ENCODE measurements at regions not wholly inside any gene's neighbourhood (a gene's known extent, or its start where the extent isn't known, plus 50 kb on each side); places are given as distances from the start of the nearest gene placed in this dataset.
"Not testable (repeated sequence)": the region's sequence is repeated elsewhere in the genome, so short reads cannot be mapped to it uniquely, and the experiment has no call there.

DNA sequence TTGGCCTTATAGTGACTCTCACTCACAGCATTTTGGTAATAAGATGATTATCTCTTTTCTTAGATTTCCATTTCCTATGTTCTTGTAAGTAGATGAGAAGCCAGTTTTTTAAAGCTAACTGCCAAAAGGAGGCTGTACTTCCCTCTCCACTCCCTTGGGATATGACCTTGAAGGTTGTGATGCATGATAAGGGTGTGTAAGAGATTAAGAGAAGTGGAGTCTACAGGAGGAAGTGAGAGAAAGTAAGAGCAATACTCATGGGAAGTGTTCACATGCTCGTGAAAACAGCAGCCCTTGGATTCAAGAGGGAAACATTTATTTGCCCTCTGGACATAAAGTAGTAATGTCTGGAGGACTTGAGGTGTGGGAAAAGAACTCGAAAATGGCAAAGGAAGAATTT lies 171.5 kb downstream of the EVA1A start:
- H3K9ac ChIP-seq (ENCODE audit: low read length), result no peak overlapping the region
- no peaks in the 10 kb centered on the region for H3K36me3 ChIP-seq (ENCODE audit: control insufficient read depth, insufficient read depth, low read length)
- H3K4me3 ChIP-seq (ENCODE audit: low read depth, low read length), result no peak overlapping the region
- H3K9me3 ChIP-seq (ENCODE audit: control insufficient read depth, insufficient read depth, low read depth, low read length), result peaks cover 12% of the 10 kb centered on the region
- H3K4me1 ChIP-seq (ENCODE audit: control insufficient read depth, insufficient read depth, low read length), result no peaks in the 10 kb centered on the region
- H3K27ac ChIP-seq (ENCODE audit: low read depth, low read length), result no peak overlapping the region
- no peaks in the 10 kb centered on the region for H3K27me3 ChIP-seq (ENCODE audit: control insufficient read depth, insufficient read depth, low read length)

DNA sequence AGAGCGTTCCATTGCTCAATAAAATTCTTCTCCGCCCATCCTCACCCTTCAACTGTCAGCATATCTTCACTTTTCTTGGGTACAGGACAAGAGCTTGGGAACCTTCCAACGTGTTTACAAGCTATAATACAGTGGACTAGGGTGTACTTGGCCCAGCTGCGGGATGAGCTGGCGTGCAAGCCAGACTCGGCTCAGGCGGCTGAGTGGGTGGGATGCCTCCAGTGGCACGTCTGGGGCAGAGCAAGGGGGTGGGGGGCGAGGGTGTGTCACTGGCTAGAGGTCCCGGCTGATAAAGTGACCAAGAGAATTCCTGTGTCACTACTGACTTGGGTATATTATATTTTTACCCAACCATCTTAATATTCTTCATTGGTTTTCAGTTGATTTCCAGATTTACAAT lies 179.7 kb downstream of the EVA1A start:
- Histone ChIP-seq H3K9me3 (ENCODE audit: control insufficient read depth, insufficient read depth, low read depth, low read length) (peaks cover 7% of the 10 kb centered on the region), H3K27me3 (ENCODE audit: control insufficient read depth, insufficient read depth, low read length) (no peaks in the 10 kb centered on the region), H3K4me1 (ENCODE audit: control insufficient read depth, insufficient read depth, low read length) (no peaks in the 10 kb centered on the region), H3K36me3 (ENCODE audit: control insufficient read depth, insufficient read depth, low read length) (no peaks in the 10 kb centered on the region), H3K4me3 (ENCODE audit: low read depth, low read length) (no peak overlapping the region), H3K27ac (ENCODE audit: low read depth, low read length) (no peak overlapping the region), H3K9ac (ENCODE audit: low read length) (no peak overlapping the region)

DNA sequence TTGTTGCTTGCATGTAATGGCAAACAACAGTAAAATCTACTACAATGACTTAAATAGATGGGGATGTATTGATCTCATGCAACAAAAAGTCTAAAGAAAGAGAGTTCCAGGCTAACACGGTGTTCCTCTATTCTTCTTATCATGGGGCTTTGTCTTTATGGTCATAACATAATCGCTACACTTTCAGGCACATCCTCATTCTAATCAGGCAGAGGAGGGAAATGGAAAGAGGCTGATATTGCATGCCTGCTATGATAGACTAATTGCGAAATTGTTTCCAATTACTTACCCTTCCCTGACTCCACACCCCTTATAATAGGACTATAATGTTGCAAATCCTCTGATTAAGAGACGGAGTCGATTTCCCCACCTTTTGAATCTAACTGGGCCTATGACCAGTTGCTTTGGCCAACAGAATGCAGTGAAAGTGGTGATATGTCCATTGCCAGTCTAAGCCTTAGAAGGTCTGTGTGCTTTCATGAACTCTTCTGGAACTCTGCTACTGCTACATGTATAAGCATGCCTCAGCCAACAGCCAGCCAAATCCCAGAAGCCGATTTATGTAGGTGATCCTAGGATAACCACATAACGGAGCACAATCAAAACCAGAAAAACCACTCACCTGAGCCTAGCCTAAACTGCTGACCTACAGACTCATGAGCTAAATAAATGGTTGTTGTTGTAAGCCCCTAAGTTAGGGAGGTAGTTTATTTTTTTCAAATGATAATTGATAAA lies 180.3 kb upstream of the TACR1 start:
- Histone ChIP-seq H3K4me1 (ENCODE audit: control insufficient read depth, insufficient read depth, low read length) (peaks cover 4% of the 10 kb centered on the region), H3K27ac (ENCODE audit: low read depth, low read length) (no peak overlapping the region), H3K9ac (ENCODE audit: low read length) (no peak overlapping the region), H3K27me3 (ENCODE audit: control insufficient read depth, insufficient read depth, low read length) (no peaks in the 10 kb centered on the region), H3K4me3 (ENCODE audit: low read depth, low read length) (no peak overlapping the region), H3K9me3 (ENCODE audit: control insufficient read depth, insufficient read depth, low read depth, low read length) (no peaks in the 10 kb centered on the region), H3K36me3 (ENCODE audit: control insufficient read depth, insufficient read depth, low read length) (no peaks in the 10 kb centered on the region)

DNA sequence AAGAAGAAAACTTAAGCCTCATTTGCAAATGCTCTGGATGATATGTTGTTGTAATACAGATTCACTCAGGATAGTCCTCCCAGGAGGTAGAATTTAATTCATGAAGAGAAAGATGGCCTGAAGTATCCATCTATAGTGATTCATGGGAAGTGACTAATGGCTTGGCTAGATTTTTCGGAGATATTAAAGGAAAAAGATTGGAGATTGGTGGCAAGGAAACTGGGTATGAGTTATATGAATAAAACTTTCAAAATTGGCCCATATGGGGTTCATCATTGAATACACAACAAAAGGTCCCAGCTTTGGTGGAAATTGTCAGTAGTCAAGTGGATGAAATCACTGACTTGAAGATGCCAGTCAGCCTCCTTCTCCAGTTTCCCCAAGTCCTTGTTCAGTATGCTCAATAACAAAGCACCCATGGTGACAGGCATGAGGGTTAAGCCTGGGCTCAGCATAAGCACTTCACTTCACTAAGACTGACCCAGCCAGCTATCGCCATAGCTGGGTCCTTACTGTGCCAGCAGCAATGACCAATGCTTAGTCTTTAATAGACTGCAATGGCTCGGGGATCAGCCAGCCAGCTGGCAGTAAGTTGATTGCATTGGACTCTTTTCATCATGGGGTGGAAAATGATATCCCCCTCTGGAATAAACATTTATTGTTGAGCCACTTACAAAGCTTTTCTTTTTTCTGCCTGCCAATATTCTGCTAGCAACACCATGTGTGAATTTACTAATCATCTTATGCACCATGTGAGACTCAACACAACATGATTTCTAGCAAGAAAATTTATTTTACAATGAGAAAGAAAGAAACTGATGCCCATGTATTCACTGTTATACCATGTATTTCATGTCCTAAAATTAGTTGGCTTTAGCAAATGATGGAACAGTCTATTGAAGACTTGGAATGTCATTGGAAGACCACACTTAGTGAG lies 176.6 kb upstream of the TACR1 start:
- H3K27ac ChIP-seq (ENCODE audit: low read depth, low read length), result no peak overlapping the region

DNA sequence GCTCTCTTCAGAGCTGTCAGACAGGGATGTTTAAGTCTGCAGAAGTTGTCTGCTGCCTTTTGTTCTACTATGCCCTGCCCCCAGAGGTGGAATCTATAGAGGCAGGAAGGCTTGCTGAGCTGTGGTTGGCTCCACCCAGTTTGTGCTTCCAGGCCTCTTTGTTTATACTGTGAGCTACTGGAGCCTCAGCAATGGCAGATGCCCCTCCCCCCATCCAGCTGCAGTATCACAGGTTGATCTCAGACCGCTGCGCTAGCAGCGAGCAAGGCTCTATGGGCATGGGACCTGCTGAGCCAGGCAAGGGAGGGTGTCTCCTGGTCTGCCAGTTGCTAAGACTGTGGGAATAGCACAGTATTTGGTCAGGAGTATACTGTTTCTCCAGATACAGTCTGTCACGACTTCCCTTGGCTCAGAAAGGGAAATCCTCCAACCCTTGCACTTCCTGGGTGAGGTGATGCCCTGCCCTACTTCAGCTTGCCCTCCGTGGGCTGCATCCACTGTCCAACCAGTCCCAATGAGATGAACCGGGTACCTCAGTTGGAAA lies 175.2 kb upstream of the TACR1 start:
- peak overlapping the region; percentile 16; the same call in 1 of the 2 replicates for H3K4me3 ChIP-seq (ENCODE audit: low read depth, low read length)
- not testable (repeated sequence) for H3K27me3 ChIP-seq (ENCODE audit: control insufficient read depth, insufficient read depth, low read length); H3K9me3 ChIP-seq (ENCODE audit: control insufficient read depth, insufficient read depth, low read depth, low read length); H3K9ac ChIP-seq (ENCODE audit: low read length); H3K4me1 ChIP-seq (ENCODE audit: control insufficient read depth, insufficient read depth, low read length); H3K27ac ChIP-seq (ENCODE audit: low read depth, low read length); H3K36me3 ChIP-seq (ENCODE audit: control insufficient read depth, insufficient read depth, low read length)

More for the DNA sequence above, 176.6 kb upstream of the TACR1 start:
- no peaks in the 10 kb centered on the region for H3K27me3 ChIP-seq (ENCODE audit: control insufficient read depth, insufficient read depth, low read length)
- no peak overlapping the region for H3K9ac ChIP-seq (ENCODE audit: low read length)
- H3K9me3 ChIP-seq (ENCODE audit: control insufficient read depth, insufficient read depth, low read depth, low read length), result no peaks in the 10 kb centered on the region
- H3K4me1 ChIP-seq (ENCODE audit: control insufficient read depth, insufficient read depth, low read length), result peaks cover 6% of the 10 kb centered on the region
- H3K4me3 ChIP-seq (ENCODE audit: low read depth, low read length), result no peak overlapping the region
- no peaks in the 10 kb centered on the region for H3K36me3 ChIP-seq (ENCODE audit: control insufficient read depth, insufficient read depth, low read length)

DNA sequence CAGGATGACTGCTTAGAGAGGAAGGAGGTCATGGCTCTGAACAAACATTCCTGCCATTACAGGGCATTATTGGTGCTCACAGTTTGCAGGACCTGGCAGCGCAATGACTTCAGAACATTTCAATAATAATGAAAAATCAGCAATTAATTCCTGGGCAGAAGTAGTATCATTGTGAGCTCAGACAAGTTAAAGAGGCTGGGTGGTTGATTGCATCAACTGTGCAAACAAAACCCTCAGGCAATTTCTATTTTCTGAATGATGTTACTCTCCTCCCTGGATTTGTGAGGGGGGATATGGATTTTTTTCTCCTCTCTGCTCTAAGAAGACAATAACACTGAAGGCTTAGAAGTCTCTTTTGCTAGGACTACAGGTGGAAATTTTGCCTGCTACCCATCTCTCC lies 168.1 kb upstream of the TACR1 start:
- Histone ChIP-seq H3K4me1 (ENCODE audit: control insufficient read depth, insufficient read depth, low read length) (no peaks in the 10 kb centered on the region), H3K36me3 (ENCODE audit: control insufficient read depth, insufficient read depth, low read length) (no peaks in the 10 kb centered on the region), H3K9me3 (ENCODE audit: control insufficient read depth, insufficient read depth, low read depth, low read length) (peaks cover 4% of the 10 kb centered on the region; the same call in 1 of the 2 replicates), H3K4me3 (ENCODE audit: low read depth, low read length) (no peak overlapping the region), H3K27me3 (ENCODE audit: control insufficient read depth, insufficient read depth, low read length) (no peaks in the 10 kb centered on the region), H3K9ac (ENCODE audit: low read length) (no peak overlapping the region), H3K27ac (ENCODE audit: low read depth, low read length) (no peak overlapping the region)

DNA sequence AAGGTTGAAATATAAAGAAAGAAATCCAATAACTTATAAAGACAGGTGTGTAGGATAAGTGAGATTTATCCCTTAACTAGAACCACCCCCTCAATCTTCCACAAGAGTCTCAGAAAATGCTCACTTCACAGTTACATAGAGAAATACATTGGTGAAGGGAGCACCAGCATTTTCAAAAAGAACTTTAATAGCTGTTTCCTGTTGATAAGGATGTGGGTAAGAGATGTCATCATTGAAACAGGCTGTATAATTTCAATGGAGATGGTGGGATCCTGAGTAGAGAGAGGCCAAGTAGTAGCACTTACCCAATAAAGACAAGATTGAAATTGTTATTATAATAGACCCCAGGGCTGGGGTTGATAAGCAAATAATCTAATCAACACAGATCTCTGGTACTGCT lies 162.2 kb upstream of the TACR1 start:
- H3K4me3 ChIP-seq (ENCODE audit: low read depth, low read length), result no peak overlapping the region
- no peaks in the 10 kb centered on the region for H3K36me3 ChIP-seq (ENCODE audit: control insufficient read depth, insufficient read depth, low read length)
- H3K4me1 ChIP-seq (ENCODE audit: control insufficient read depth, insufficient read depth, low read length), result no peaks in the 10 kb centered on the region
- no peak overlapping the region for H3K9ac ChIP-seq (ENCODE audit: low read length)
- H3K9me3 ChIP-seq (ENCODE audit: control insufficient read depth, insufficient read depth, low read depth, low read length), result no peaks in the 10 kb centered on the region
- H3K27ac ChIP-seq (ENCODE audit: low read depth, low read length), result no peak overlapping the region
- no peaks in the 10 kb centered on the region for H3K27me3 ChIP-seq (ENCODE audit: control insufficient read depth, insufficient read depth, low read length)

DNA sequence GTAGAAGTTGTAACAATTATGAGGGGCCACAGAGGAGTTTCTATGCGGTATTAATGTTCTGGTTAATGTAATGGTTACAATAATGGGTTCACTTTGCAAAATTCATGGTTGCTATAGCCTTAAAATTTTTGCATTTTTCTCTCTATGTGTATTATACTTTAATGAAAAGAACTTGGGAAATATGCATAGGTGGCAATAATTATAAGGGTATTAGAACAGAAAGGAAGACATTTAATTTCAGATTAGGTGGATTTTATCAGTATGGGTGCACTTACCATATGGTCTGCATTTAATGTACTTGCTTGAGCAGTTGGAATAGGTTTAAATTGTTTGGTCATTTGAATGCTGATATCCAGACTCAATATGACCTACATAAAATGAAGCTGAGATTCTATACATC lies 161.6 kb upstream of the TACR1 start:
- Histone ChIP-seq H3K9me3 (ENCODE audit: control insufficient read depth, insufficient read depth, low read depth, low read length) (no peaks in the 10 kb centered on the region), H3K27me3 (ENCODE audit: control insufficient read depth, insufficient read depth, low read length) (no peaks in the 10 kb centered on the region), H3K9ac (ENCODE audit: low read length) (no peak overlapping the region), H3K4me1 (ENCODE audit: control insufficient read depth, insufficient read depth, low read length) (no peaks in the 10 kb centered on the region), H3K27ac (ENCODE audit: low read depth, low read length) (no peak overlapping the region), H3K4me3 (ENCODE audit: low read depth, low read length) (no peak overlapping the region), H3K36me3 (ENCODE audit: control insufficient read depth, insufficient read depth, low read length) (no peaks in the 10 kb centered on the region)

DNA sequence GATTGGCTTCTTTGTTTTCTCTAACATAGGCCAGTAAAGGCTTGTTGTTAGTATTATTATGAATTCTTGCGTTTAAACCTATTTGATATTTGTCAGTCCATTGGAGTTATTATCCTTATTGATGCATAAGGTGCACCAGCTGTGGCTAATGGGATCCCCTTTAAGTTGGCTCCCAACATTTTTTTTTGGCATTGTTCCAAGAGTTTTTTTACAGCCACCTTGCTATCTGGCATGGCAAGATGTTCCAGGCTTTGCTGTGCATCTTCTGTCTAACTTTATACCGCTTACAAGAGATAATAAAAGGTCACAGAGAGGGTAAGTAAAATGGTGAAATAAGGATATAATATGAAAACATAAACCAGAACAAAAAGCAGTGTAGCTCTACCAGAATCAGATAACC lies 157.5 kb upstream of the TACR1 start:
- no peak overlapping the region for H3K9ac ChIP-seq (ENCODE audit: low read length)
- 0 out of 2 replicates have a peak, but pooled peaks cover under 1% of the 10 kb centered on the region for H3K9me3 ChIP-seq (ENCODE audit: control insufficient read depth, insufficient read depth, low read depth, low read length)
- no peaks in the 10 kb centered on the region for H3K4me1 ChIP-seq (ENCODE audit: control insufficient read depth, insufficient read depth, low read length)
- no peak overlapping the region for H3K27ac ChIP-seq (ENCODE audit: low read depth, low read length)
- no peaks in the 10 kb centered on the region for H3K36me3 ChIP-seq (ENCODE audit: control insufficient read depth, insufficient read depth, low read length)
- no peaks in the 10 kb centered on the region for H3K27me3 ChIP-seq (ENCODE audit: control insufficient read depth, insufficient read depth, low read length)
- H3K4me3 ChIP-seq (ENCODE audit: low read depth, low read length), result no peak overlapping the region

DNA sequence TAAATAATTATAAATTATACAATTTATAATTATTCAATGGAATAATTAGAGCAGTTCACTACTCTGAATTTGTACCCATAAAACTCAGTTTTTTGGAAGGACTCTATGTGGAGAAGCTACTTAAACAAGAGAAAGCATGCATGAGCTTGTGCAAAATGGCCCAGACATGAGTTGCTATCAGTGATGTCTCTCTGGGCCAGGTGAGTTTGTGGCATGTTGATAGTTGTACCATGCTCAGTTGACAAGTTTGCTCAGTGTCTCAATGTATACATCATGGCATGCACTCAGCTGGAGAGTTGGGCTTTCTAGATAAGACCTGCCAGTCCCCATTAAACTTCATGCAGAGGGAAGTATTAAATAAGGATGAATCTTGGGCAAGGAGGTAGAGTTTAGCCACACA lies 153.8 kb upstream of the TACR1 start:
- H3K9me3 ChIP-seq (ENCODE audit: control insufficient read depth, insufficient read depth, low read depth, low read length), result peaks cover 3% of the 10 kb centered on the region; the same call in 1 of the 2 replicates

DNA sequence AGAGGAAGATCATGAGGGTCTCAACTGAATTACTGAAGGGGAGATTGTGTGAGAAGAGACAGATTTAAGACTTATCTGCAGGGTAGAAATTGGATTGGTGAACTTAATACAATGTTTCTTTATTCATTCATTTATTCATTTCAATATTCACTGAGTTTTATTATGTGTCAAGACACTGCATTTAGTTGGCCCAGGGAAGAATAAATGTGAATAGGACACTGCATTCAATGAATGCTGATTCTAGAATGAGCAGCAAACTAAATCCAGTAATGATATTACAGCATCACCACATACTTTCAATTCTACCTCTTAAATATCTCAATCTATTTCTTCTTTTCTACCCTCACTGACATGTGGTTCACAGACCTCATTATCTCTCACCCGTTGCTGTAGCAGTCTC lies 149.0 kb upstream of the TACR1 start:
- H3K36me3 ChIP-seq (ENCODE audit: control insufficient read depth, insufficient read depth, low read length), result no peaks in the 10 kb centered on the region
- peaks cover 3% of the 10 kb centered on the region; the same call in 1 of the 2 replicates for H3K9me3 ChIP-seq (ENCODE audit: control insufficient read depth, insufficient read depth, low read depth, low read length)
- no peaks in the 10 kb centered on the region; the same call in 1 of the 2 replicates for H3K27me3 ChIP-seq (ENCODE audit: control insufficient read depth, insufficient read depth, low read length)
- H3K27ac ChIP-seq (ENCODE audit: low read depth, low read length), result no peak overlapping the region
- peaks cover 18% of the 10 kb centered on the region for H3K4me1 ChIP-seq (ENCODE audit: control insufficient read depth, insufficient read depth, low read length)
- H3K4me3 ChIP-seq (ENCODE audit: low read depth, low read length), result no peak overlapping the region
- H3K9ac ChIP-seq (ENCODE audit: low read length), result no peak overlapping the region

More for the DNA sequence above, 153.8 kb upstream of the TACR1 start:
- Histone ChIP-seq H3K9ac (ENCODE audit: low read length) (no peak overlapping the region), H3K4me3 (ENCODE audit: low read depth, low read length) (no peak overlapping the region), H3K36me3 (ENCODE audit: control insufficient read depth, insufficient read depth, low read length) (no peaks in the 10 kb centered on the region), H3K27ac (ENCODE audit: low read depth, low read length) (no peak overlapping the region), H3K27me3 (ENCODE audit: control insufficient read depth, insufficient read depth, low read length) (no peaks in the 10 kb centered on the region), H3K4me1 (ENCODE audit: control insufficient read depth, insufficient read depth, low read length) (no peaks in the 10 kb centered on the region)

Data from HUES6 (cell line).